ENCODE measurements at regions not wholly inside any gene's neighbourhood (a gene's known extent, or its start where the extent isn't known, plus 50 kb on each side); places are given as distances from the start of the nearest gene placed in this dataset.

DNA sequence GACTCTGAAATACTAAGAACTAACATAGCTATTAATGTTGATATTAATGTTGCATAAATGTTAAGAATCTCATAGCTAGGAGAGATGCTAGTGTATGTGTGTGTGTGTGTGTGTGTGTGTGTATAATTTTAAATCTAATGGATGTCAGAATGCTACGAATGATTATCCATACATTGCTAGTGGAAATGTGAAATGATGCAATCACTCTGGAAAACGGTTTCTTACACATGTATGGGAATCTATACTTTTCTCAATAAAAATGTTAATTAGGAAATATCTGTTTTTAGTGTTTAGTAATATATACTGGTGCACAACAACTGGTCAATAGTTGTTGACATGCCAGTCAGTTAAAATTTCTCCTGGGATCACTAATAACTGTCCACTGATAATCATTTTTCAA lies 908.8 kb upstream of the POU3F3 start (continued):
- TF ChIP-seq, protein P1, sequence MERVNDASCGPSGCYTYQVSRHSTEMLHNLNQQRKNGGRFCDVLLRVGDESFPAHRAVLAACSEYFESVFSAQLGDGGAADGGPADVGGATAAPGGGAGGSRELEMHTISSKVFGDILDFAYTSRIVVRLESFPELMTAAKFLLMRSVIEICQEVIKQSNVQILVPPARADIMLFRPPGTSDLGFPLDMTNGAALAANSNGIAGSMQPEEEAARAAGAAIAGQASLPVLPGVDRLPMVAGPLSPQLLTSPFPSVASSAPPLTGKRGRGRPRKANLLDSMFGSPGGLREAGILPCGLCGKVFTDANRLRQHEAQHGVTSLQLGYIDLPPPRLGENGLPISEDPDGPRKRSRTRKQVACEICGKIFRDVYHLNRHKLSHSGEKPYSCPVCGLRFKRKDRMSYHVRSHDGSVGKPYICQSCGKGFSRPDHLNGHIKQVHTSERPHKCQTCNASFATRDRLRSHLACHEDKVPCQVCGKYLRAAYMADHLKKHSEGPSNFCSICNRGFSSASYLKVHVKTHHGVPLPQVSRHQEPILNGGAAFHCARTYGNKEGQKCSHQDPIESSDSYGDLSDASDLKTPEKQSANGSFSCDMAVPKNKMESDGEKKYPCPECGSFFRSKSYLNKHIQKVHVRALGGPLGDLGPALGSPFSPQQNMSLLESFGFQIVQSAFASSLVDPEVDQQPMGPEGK (CRISPR knock-in tag; IDR thresholded peaks at IDR 0.05; ENCODE audit: borderline replicate concordance): no peak
- TF ChIP-seq, protein P2, sequence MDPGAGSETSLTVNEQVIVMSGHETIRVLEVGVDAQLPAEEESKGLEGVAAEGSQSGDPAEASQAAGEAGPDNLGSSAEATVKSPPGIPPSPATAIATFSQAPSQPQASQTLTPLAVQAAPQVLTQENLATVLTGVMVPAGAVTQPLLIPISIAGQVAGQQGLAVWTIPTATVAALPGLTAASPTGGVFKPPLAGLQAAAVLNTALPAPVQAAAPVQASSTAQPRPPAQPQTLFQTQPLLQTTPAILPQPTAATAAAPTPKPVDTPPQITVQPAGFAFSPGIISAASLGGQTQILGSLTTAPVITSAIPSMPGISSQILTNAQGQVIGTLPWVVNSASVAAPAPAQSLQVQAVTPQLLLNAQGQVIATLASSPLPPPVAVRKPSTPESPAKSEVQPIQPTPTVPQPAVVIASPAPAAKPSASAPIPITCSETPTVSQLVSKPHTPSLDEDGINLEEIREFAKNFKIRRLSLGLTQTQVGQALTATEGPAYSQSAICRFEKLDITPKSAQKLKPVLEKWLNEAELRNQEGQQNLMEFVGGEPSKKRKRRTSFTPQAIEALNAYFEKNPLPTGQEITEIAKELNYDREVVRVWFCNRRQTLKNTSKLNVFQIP (CRISPR knock-in tag; IDR thresholded peaks at IDR 0.05; ENCODE audit: borderline replicate concordance, low read depth): no peak

DNA sequence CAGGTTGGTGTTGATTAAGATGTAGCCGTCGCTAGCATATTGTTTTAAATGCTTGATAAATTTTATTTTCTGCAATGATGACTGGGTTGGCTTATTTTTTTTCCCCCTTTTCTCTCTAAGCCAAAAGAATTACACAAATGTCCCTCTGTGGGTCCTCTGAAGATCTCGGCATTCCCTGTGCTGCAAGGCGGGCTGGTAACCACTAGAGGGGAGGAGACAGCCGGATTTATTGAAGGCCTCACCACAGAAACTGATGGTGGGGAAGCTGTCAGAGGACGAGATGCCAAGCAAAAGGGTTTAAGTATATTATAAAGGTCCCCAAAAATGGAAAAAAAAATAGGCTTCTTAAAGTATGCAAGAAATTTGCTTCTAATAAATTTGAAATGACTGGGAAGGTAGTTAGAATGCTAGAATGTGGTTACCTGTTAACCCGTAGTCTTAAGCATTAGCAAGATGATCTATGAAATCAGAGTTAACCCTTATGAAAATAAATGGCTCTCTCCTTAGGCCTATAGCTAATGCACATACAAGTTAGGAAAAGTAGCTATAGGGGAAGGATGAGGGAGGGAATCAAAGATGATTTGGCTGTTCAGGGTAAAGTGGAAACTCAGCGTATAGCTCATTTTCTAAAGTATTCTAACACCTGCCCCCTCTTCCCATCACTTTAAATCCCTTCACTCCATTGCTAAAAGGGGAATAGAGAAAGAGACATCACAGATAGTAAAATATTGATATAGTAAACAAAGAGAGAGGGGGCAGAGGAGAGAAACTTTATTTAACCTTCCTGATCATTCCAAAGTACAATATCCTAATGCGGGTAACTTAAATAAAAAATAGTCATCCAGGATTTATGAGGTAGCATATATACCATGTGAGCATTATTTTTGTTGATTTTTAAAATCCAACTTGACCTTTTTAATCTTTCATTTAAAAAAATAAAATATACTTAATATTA lies 894.5 kb upstream of the POU3F3 start:
- 0 out of 3 replicates have a peak, but pooled peaks have one; percentile 56 for ATAC-seq
- TF ChIP-seq SNAI2 (CRISPR knock-in tag; IDR thresholded peaks at IDR 0.05): no peak
- TF ChIP-seq OSR1 (CRISPR knock-in tag; IDR thresholded peaks at IDR 0.05): no peak
- TF ChIP-seq ESRRG (CRISPR knock-in tag; IDR thresholded peaks at IDR 0.05): no peak
- TF ChIP-seq, protein P1 (CRISPR knock-in tag; IDR thresholded peaks at IDR 0.05; ENCODE audit: borderline replicate concordance): no peak
- TF ChIP-seq ZC3H10 (CRISPR knock-in tag; IDR thresholded peaks at IDR 0.05): no peak

DNA sequence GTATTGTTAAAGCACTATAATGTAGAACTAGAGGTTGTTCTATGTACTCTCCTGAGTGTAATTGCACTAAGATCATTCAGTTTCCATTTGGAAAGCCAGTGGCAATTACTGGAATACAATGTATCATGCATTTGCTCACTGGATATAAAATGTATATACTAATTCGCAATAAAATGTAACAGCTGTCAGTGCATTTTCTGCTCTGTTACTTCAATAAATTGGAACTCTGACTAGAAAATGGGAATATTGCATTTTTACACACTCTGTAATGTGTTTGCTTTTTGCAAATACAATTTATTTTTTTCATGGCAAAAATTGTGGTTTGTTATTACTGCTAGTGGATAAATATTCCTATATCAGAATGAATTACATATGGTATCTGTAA lies 893.8 kb upstream of the POU3F3 start:
- no peak for ATAC-seq
- TF ChIP-seq ZNF70 (CRISPR knock-in tag; IDR thresholded peaks at IDR 0.05) (no peak), ZC3H10 (CRISPR knock-in tag; IDR thresholded peaks at IDR 0.05) (no peak), OSR1 (CRISPR knock-in tag; IDR thresholded peaks at IDR 0.05) (no peak), BACH2 (CRISPR knock-in tag; IDR thresholded peaks at IDR 0.05; ENCODE audit: borderline replicate concordance) (no peak), ZFP3 (CRISPR knock-in tag; IDR thresholded peaks at IDR 0.05) (no peak), ARNTL (CRISPR knock-in tag; IDR thresholded peaks at IDR 0.05; ENCODE audit: borderline replicate concordance, low read depth) (no peak), TCF4 (CRISPR knock-in tag; IDR thresholded peaks at IDR 0.05; ENCODE audit: borderline replicate concordance) (no peak), CSDC2 (CRISPR knock-in tag; IDR thresholded peaks at IDR 0.05) (no peak), ZFP30 (CRISPR knock-in tag; IDR thresholded peaks at IDR 0.05) (no peak), GLIS3 (CRISPR knock-in tag; IDR thresholded peaks at IDR 0.05) (no peak), TOX (CRISPR knock-in tag; IDR thresholded peaks at IDR 0.05; ENCODE audit: borderline replicate concordance) (no peak)
- TF ChIP-seq, protein P1 (CRISPR knock-in tag; IDR thresholded peaks at IDR 0.05; ENCODE audit: borderline replicate concordance): no peak
- TF ChIP-seq, protein P2 (CRISPR knock-in tag; IDR thresholded peaks at IDR 0.05; ENCODE audit: borderline replicate concordance, low read depth): no peak
- TF ChIP-seq, protein P3, sequence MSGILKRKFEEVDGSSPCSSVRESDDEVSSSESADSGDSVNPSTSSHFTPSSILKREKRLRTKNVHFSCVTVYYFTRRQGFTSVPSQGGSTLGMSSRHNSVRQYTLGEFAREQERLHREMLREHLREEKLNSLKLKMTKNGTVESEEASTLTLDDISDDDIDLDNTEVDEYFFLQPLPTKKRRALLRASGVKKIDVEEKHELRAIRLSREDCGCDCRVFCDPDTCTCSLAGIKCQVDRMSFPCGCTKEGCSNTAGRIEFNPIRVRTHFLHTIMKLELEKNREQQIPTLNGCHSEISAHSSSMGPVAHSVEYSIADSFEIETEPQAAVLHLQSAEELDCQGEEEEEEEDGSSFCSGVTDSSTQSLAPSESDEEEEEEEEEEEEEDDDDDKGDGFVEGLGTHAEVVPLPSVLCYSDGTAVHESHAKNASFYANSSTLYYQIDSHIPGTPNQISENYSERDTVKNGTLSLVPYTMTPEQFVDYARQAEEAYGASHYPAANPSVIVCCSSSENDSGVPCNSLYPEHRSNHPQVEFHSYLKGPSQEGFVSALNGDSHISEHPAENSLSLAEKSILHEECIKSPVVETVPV (CRISPR knock-in tag; IDR thresholded peaks at IDR 0.05): no peak
- TF ChIP-seq, protein P4, sequence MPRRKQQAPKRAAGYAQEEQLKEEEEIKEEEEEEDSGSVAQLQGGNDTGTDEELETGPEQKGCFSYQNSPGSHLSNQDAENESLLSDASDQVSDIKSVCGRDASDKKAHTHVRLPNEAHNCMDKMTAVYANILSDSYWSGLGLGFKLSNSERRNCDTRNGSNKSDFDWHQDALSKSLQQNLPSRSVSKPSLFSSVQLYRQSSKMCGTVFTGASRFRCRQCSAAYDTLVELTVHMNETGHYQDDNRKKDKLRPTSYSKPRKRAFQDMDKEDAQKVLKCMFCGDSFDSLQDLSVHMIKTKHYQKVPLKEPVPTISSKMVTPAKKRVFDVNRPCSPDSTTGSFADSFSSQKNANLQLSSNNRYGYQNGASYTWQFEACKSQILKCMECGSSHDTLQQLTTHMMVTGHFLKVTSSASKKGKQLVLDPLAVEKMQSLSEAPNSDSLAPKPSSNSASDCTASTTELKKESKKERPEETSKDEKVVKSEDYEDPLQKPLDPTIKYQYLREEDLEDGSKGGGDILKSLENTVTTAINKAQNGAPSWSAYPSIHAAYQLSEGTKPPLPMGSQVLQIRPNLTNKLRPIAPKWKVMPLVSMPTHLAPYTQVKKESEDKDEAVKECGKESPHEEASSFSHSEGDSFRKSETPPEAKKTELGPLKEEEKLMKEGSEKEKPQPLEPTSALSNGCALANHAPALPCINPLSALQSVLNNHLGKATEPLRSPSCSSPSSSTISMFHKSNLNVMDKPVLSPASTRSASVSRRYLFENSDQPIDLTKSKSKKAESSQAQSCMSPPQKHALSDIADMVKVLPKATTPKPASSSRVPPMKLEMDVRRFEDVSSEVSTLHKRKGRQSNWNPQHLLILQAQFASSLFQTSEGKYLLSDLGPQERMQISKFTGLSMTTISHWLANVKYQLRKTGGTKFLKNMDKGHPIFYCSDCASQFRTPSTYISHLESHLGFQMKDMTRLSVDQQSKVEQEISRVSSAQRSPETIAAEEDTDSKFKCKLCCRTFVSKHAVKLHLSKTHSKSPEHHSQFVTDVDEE (CRISPR knock-in tag; IDR thresholded peaks at IDR 0.05): no peak

Data from SK-N-SH treated with all-trans-retinoic acid at 6 μM for 48 hours (cell line).